ENCODE measurements at regions not wholly inside any gene's neighbourhood (a gene's known extent, or its start where the extent isn't known, plus 50 kb on each side); places are given as distances from the start of the nearest gene placed in this dataset.
"Not testable (repeated sequence)": the region's sequence is repeated elsewhere in the genome, so short reads cannot be mapped to it uniquely, and the experiment has no call there.

- H3K4me3 Mint-ChIP-seq; H3K4me3 ChIP-seq (ENCODE audit: low read length); CTCF ChIA-PET; H3K36me3 Mint-ChIP-seq; H3K36me3 ChIP-seq (ENCODE audit: control insufficient read depth in 2 of 3, insufficient read depth in 3 of 3, low read length in 3 of 3); H3K4me1 Mint-ChIP-seq; H3K9me3 ChIP-seq (ENCODE audit: control insufficient read depth in 2 of 3, low read length in 3 of 3); H3K27ac ChIP-seq (ENCODE audit: low read depth, low read length); H3K4me1 ChIP-seq (ENCODE audit: control insufficient read depth in 2 of 2, insufficient read depth in 2 of 2, low read length in 2 of 2); DNase-seq; H3K27me3 ChIP-seq (ENCODE audit: control insufficient read depth in 2 of 2, insufficient read depth in 2 of 2, low read length in 2 of 2); POLR2A ChIA-PET; H3K27ac Mint-ChIP-seq; ATAC-seq; intact Hi-C loops (cut with micrococcal nuclease): not testable (repeated sequence)
- Mint-ChIP-seq H3K9me3 (peaks cover 0 to 14% (median 3%) of the 10 kb centered on the region in 11 donors), H3K27me3 (peaks cover 0 to 25% (median 8%) of the 10 kb centered on the region in 5 donors)
Observed at GRCh38 chr6:56785536-56785935, 142.8 kb upstream of the DST start.

GRCh38 chr6:56780109-56780508, 137.4 kb upstream of the DST start:
- H3K4me3 ChIP-seq (ENCODE audit: low read length); H3K9me3 ChIP-seq (ENCODE audit: control insufficient read depth in 2 of 3, low read length in 3 of 3); H3K36me3 Mint-ChIP-seq; H3K4me1 ChIP-seq (ENCODE audit: control insufficient read depth in 2 of 2, insufficient read depth in 2 of 2, low read length in 2 of 2); H3K4me1 Mint-ChIP-seq; H3K27me3 ChIP-seq (ENCODE audit: control insufficient read depth in 2 of 2, insufficient read depth in 2 of 2, low read length in 2 of 2); H3K27me3 Mint-ChIP-seq; H3K27ac ChIP-seq (ENCODE audit: low read depth, low read length); ATAC-seq; POLR2A ChIA-PET; H3K27ac Mint-ChIP-seq; DNase-seq; CTCF ChIA-PET; H3K4me3 Mint-ChIP-seq; H3K36me3 ChIP-seq (ENCODE audit: control insufficient read depth in 2 of 3, insufficient read depth in 3 of 3, low read length in 3 of 3); intact Hi-C loops (cut with micrococcal nuclease): not testable (repeated sequence)
- H3K9me3 Mint-ChIP-seq, result peaks cover 0 to 10% (median 0%) of the 10 kb centered on the region in 11 donors

- intact Hi-C loops (cut with micrococcal nuclease); H3K4me1 ChIP-seq (ENCODE audit: control insufficient read depth in 2 of 2, insufficient read depth in 2 of 2, low read length in 2 of 2); H3K9me3 Mint-ChIP-seq; POLR2A ChIA-PET; H3K36me3 Mint-ChIP-seq; H3K4me3 Mint-ChIP-seq; DNase-seq; H3K4me3 ChIP-seq (ENCODE audit: low read length); H3K4me1 Mint-ChIP-seq; H3K27ac ChIP-seq (ENCODE audit: low read depth, low read length); H3K27ac Mint-ChIP-seq; H3K9me3 ChIP-seq (ENCODE audit: control insufficient read depth in 2 of 3, low read length in 3 of 3); CTCF ChIA-PET; H3K36me3 ChIP-seq (ENCODE audit: control insufficient read depth in 2 of 3, insufficient read depth in 3 of 3, low read length in 3 of 3); H3K27me3 Mint-ChIP-seq; ATAC-seq; H3K27me3 ChIP-seq (ENCODE audit: control insufficient read depth in 2 of 2, insufficient read depth in 2 of 2, low read length in 2 of 2): not testable (repeated sequence)
Observed at GRCh38 chr6:56778503-56778902, 135.8 kb upstream of the DST start.

GRCh38 chr6:56775498-56776166, 132.9 kb upstream of the DST start:
- POLR2A ChIA-PET, result no interaction called here
- peaks cover 0 to 9% (median 0%) of the 10 kb centered on the region in 11 donors for H3K9me3 Mint-ChIP-seq
- Histone ChIP-seq H3K27me3 (ENCODE audit: control insufficient read depth in 2 of 2, insufficient read depth in 2 of 2, low read length in 2 of 2) (no peaks in the 10 kb centered on the region), H3K27ac (ENCODE audit: low read depth, low read length) (no peak overlapping the region), H3K36me3 (ENCODE audit: control insufficient read depth in 2 of 3, insufficient read depth in 3 of 3, low read length in 3 of 3) (no peaks in the 10 kb centered on the region), H3K4me1 (ENCODE audit: control insufficient read depth in 2 of 2, insufficient read depth in 2 of 2, low read length in 2 of 2) (no peaks in the 10 kb centered on the region), H3K9me3 (ENCODE audit: control insufficient read depth in 2 of 3, low read length in 3 of 3) (no peaks in the 10 kb centered on the region), H3K4me3 (ENCODE audit: low read length) (no peak overlapping the region)
- H3K4me3 Mint-ChIP-seq, result no peak overlapping the region
- H3K4me1 Mint-ChIP-seq, result no peaks in the 10 kb centered on the region
- intact Hi-C loops (cut with micrococcal nuclease), result no loop called here
- ATAC-seq, result no peak
- no peak overlapping the region for H3K27ac Mint-ChIP-seq
- CTCF ChIA-PET, result no interaction called here
- DNase-seq, result no peak
- no peaks in the 10 kb centered on the region for H3K36me3 Mint-ChIP-seq
- peaks cover 0 to 5% (median 0%) of the 10 kb centered on the region in 5 donors for H3K27me3 Mint-ChIP-seq

GRCh38 chr6:56772737-56773184, 130.1 kb upstream of the DST start:
- no peak overlapping the region for H3K4me3 Mint-ChIP-seq
- DNase-seq (no peak), ATAC-seq (no peak)
- Histone ChIP-seq H3K9me3 (ENCODE audit: control insufficient read depth in 2 of 3, low read length in 3 of 3) (no peaks in the 10 kb centered on the region), H3K4me3 (ENCODE audit: low read length) (no peak overlapping the region), H3K36me3 (ENCODE audit: control insufficient read depth in 2 of 3, insufficient read depth in 3 of 3, low read length in 3 of 3) (no peaks in the 10 kb centered on the region), H3K4me1 (ENCODE audit: control insufficient read depth in 2 of 2, insufficient read depth in 2 of 2, low read length in 2 of 2) (no peaks in the 10 kb centered on the region), H3K27ac (ENCODE audit: low read depth, low read length) (no peak overlapping the region), H3K27me3 (ENCODE audit: control insufficient read depth in 2 of 2, insufficient read depth in 2 of 2, low read length in 2 of 2) (no peaks in the 10 kb centered on the region)
- no peak overlapping the region for H3K27ac Mint-ChIP-seq
- H3K27me3 Mint-ChIP-seq, result peaks cover 0 to 6% (median 3%) of the 10 kb centered on the region in 5 donors
- H3K4me1 Mint-ChIP-seq, result no peaks in the 10 kb centered on the region
- ChIA-PET CTCF (no interaction called here), POLR2A (no interaction called here)
- intact Hi-C loops (cut with micrococcal nuclease), result no loop called here
- no peaks in the 10 kb centered on the region for H3K36me3 Mint-ChIP-seq
- peaks cover 0 to 9% (median 0%) of the 10 kb centered on the region in 11 donors for H3K9me3 Mint-ChIP-seq

- CTCF ChIA-PET, result no interaction called here
- Histone ChIP-seq H3K4me3 (ENCODE audit: low read length) (no peak overlapping the region), H3K36me3 (ENCODE audit: control insufficient read depth in 2 of 3, insufficient read depth in 3 of 3, low read length in 3 of 3) (no peaks in the 10 kb centered on the region), H3K9me3 (ENCODE audit: control insufficient read depth in 2 of 3, low read length in 3 of 3) (no peaks in the 10 kb centered on the region), H3K27ac (ENCODE audit: low read depth, low read length) (no peak overlapping the region), H3K27me3 (ENCODE audit: control insufficient read depth in 2 of 2, insufficient read depth in 2 of 2, low read length in 2 of 2) (no peaks in the 10 kb centered on the region), H3K4me1 (ENCODE audit: control insufficient read depth in 2 of 2, insufficient read depth in 2 of 2, low read length in 2 of 2) (no peaks in the 10 kb centered on the region)
- Mint-ChIP-seq H3K36me3 (no peaks in the 10 kb centered on the region), H3K4me3 (no peak overlapping the region), H3K27ac (no peak overlapping the region), H3K27me3 (peaks cover 0 to 9% (median 7%) of the 10 kb centered on the region in 5 donors), H3K9me3 (peaks cover 0 to 7% (median 0%) of the 10 kb centered on the region in 11 donors), H3K4me1 (no peaks in the 10 kb centered on the region)
- intact Hi-C loops (cut with micrococcal nuclease), result no loop called here
- POLR2A ChIA-PET, result no interaction called here
- ATAC-seq, result no peak
- no peak for DNase-seq
Observed at GRCh38 chr6:56771929-56772607, 129.4 kb upstream of the DST start.

- H3K36me3 Mint-ChIP-seq, result no peaks in the 10 kb centered on the region
- POLR2A ChIA-PET, result no interaction called here
- ATAC-seq, result no peak
- H3K4me3 ChIP-seq (ENCODE audit: low read length), result no peak overlapping the region
- H3K36me3 ChIP-seq (ENCODE audit: control insufficient read depth in 2 of 3, insufficient read depth in 3 of 3, low read length in 3 of 3), result no peaks in the 10 kb centered on the region
- DNase-seq, result no peak
- no peak overlapping the region for H3K4me3 Mint-ChIP-seq
- no peak overlapping the region for H3K27ac ChIP-seq (ENCODE audit: low read depth, low read length)
- intact Hi-C loops (cut with micrococcal nuclease), result no loop called here
- CTCF ChIA-PET, result no interaction called here
- no peaks in the 10 kb centered on the region for H3K4me1 ChIP-seq (ENCODE audit: control insufficient read depth in 2 of 2, insufficient read depth in 2 of 2, low read length in 2 of 2)
- H3K27me3 Mint-ChIP-seq, result peaks cover 0 to 14% (median 9%) of the 10 kb centered on the region in 5 donors
- peaks cover 0 to 4% (median 0%) of the 10 kb centered on the region in 11 donors for H3K9me3 Mint-ChIP-seq
- no peaks in the 10 kb centered on the region for H3K27me3 ChIP-seq (ENCODE audit: control insufficient read depth in 2 of 2, insufficient read depth in 2 of 2, low read length in 2 of 2)
- no peaks in the 10 kb centered on the region for H3K4me1 Mint-ChIP-seq
- no peaks in the 10 kb centered on the region for H3K9me3 ChIP-seq (ENCODE audit: control insufficient read depth in 2 of 3, low read length in 3 of 3)
- H3K27ac Mint-ChIP-seq, result no peak overlapping the region
Observed at GRCh38 chr6:56771189-56771588, 128.5 kb upstream of the DST start.
